A549 (cell line): ENCODE measurements at regions not wholly inside any gene's neighbourhood (a gene's known extent, or its start where the extent isn't known, plus 50 kb on each side); places are given as distances from the start of the nearest gene placed in this dataset.

Experiments
- ATAC-seq, 2 experiments: fragments of 200-7000 bp in 1 of 2; fragments of >200 bp in 1 of 2; cut with Nextera tagmentation in 1 of 2; cut with Tn5 transposase in 1 of 2; 3 replicates each; pipeline versions ENCODE4 v1.8.0 to v1.9.1; 2018 to 2020; ENCODE audit warnings: mild to moderate bottlenecking in 1 of 2, moderate library complexity in 1 of 2
- CTCF ChIA-PET: fragments of 300-600 bp; sonication (Branson Sonifier 250); formaldehyde crosslinking; extraction: SDS; loops from one replicate; lab custom pipeline; 2021; ENCODE audit warnings: antibody characterized with exemption, inconsistent platforms; lab: Yijun Ruan, JAX
- POLR2A ChIA-PET: fragments of 350-600 bp; formaldehyde crosslinking; extraction: SDS; loops from one replicate; lab custom pipeline; 2021; ENCODE audit warnings: antibody characterized with exemption, inconsistent platforms; lab: Yijun Ruan, JAX
- DNase-seq, 2 experiments: peaks; one replicate each; pipeline versions ENCODE4 v3.0.0 to v3.0.0-alpha.2; 2011 to 2016; ENCODE audit warnings: low read depth in 1 of 2, low spot score in 1 of 2
- FAIRE-seq: peaks from 2 replicates; lab custom pipeline; 2011; peaks lifted over from hg19 to GRCh38; lab: Jason Lieb, UNC
- H3K27ac ChIP-seq, 2 experiments: fragments of >200 bp; sonication (Bioruptor Twin); formaldehyde crosslinking; 3 replicates each; pipeline ENCODE4 v1.5.1; 2016 to 2017
- H3K4me1 ChIP-seq: fragments of >200 bp; sonication (Bioruptor Twin); formaldehyde crosslinking; 3 replicates; pipeline ENCODE4 v1.6.1; 2016
- H3K4me2 ChIP-seq: fragments of >200 bp; sonication (Bioruptor Twin); formaldehyde crosslinking; 3 replicates; pipeline ENCODE4 v1.6.1; 2016
- H3K4me3 ChIP-seq: fragments of >200 bp; sonication (Bioruptor Twin); formaldehyde crosslinking; 3 replicates; pipeline ENCODE4 v1.5.1; 2016
- H3K9me3 ChIP-seq: fragments of >200 bp; sonication (Bioruptor Twin); formaldehyde crosslinking; 3 replicates; pipeline ENCODE4 v1.6.1; 2016
- BCL3 ChIP-seq: fragments of >200 bp; sonication (Bioruptor Twin); formaldehyde crosslinking; IDR thresholded peaks from 3 replicates; pipeline ENCODE4 v1.6.1; 2016
- CBX2 ChIP-seq: fragments of 200-600 bp; sonication (generic); IDR thresholded peaks from 2 replicates; pipeline ENCODE4 v1.6.1; 2016; ENCODE audit warnings: low read depth, mild to moderate bottlenecking, borderline replicate concordance
- CBX8 ChIP-seq: fragments of 200-600 bp; sonication (generic); IDR thresholded peaks from 2 replicates; pipeline ENCODE4 v1.6.1; 2016
- CEBPB ChIP-seq, 2 experiments: fragments of >200 bp in 1 of 2; sonication (Bioruptor Twin) in 1 of 2; formaldehyde crosslinking in 1 of 2; IDR thresholded peaks; 2 replicates each; pipeline ENCODE4 v1.6.1; 2012 to 2016
- CHD4 ChIP-seq: fragments of 200-600 bp; sonication (generic); IDR thresholded peaks from 2 replicates; pipeline ENCODE4 v1.6.1; 2016; ENCODE audit warnings: antibody characterized with exemption, mild to moderate bottlenecking, borderline replicate concordance
- E2F6 ChIP-seq: IDR thresholded peaks from 2 replicates; pipeline ENCODE4 v1.6.1; 2012; ENCODE audit warnings: low read depth, borderline replicate concordance
- EHF ChIP-seq: fragments of 250-450 bp; sonication (Bioruptor Pico); IDR thresholded peaks from 2 replicates; pipeline ENCODE4 v1.5.0; 2020; ENCODE audit warnings: mild to moderate bottlenecking
- FOSB ChIP-seq: fragments of 250-450 bp; sonication (Bioruptor Pico); IDR thresholded peaks from 2 replicates; pipeline ENCODE4 v1.5.0; 2020; ENCODE audit warnings: mild to moderate bottlenecking, moderate library complexity
- FOXS1 ChIP-seq: fragments of 250-450 bp; sonication (Bioruptor Pico); IDR thresholded peaks from 2 replicates; pipeline ENCODE4 v1.5.0; 2020; ENCODE audit warnings: mild to moderate bottlenecking, moderate library complexity
- GATA3 ChIP-seq: IDR thresholded peaks from 2 replicates; pipeline ENCODE4 v1.6.1; 2012; ENCODE audit warnings: borderline replicate concordance
- HOXB5 ChIP-seq: fragments of 250-450 bp; sonication (Bioruptor Pico); IDR thresholded peaks from 2 replicates; pipeline ENCODE4 v1.5.0; 2020; ENCODE audit warnings: mild to moderate bottlenecking, moderate library complexity
- NFE2L2 ChIP-seq: fragments of 150-350 bp; conservative IDR thresholded peaks from 2 replicates; pipeline ENCODE4 v1.6.1; 2014; ENCODE audit warnings: low read length
- PBX3 ChIP-seq: IDR thresholded peaks from 2 replicates; pipeline ENCODE4 v1.6.1; 2012
- PHF8 ChIP-seq: fragments of 200-600 bp; sonication (generic); IDR thresholded peaks from 2 replicates; pipeline ENCODE4 v1.6.1; 2016; ENCODE audit warnings: low read depth, mild to moderate bottlenecking, antibody characterized with exemption, moderate library complexity, borderline replicate concordance
- RAD21 ChIP-seq, 2 experiments: fragments of >200 bp in 1 of 2; sonication (Bioruptor Twin) in 1 of 2; formaldehyde crosslinking in 1 of 2; IDR thresholded peaks in 1 of 2; conservative IDR thresholded peaks in 1 of 2; 2 replicates in 1 of 2; 3 replicates in 1 of 2; pipeline ENCODE4 v1.6.1; 2012 to 2018; ENCODE audit warnings: inconsistent platforms in 1 of 2
- SMC3 ChIP-seq: fragments of >200 bp; sonication (Bioruptor Twin); formaldehyde crosslinking; IDR thresholded peaks from 3 replicates; pipeline ENCODE4 v1.6.1; 2018; ENCODE audit warnings: inconsistent platforms
- TP53 ChIP-seq: fragments of 250-450 bp; sonication (Bioruptor Pico); IDR thresholded peaks from 2 replicates; pipeline ENCODE4 v1.5.0; 2021; ENCODE audit warnings: mild to moderate bottlenecking, moderate library complexity
- USF2 ChIP-seq: fragments of 450-650 bp; IDR thresholded peaks from 2 replicates; pipeline ENCODE4 v1.6.1; 2014; ENCODE audit warnings: antibody characterized with exemption
- WGBS: methylation state at CpG from one replicate; pipeline ENCODE4 v1.1.6; 2017; ENCODE audit errors: missing lambda C conversion rate; 5-methylcytosine and 5-hydroxymethylcytosine counted together

GRCh38 chr3:16808393-16809107, 76.2 kb upstream of the PLCL2 start:
- DNase-seq, result no peak
- CTCF ChIA-PET, result interaction anchor here (1.4 kb wide), 1 partner anchor 20 kb away, joined by 6 read pairs; no protein-coding TSS in a partner anchor

GRCh38 chr3:16809482-16809881, 75.3 kb upstream of the PLCL2 start:
- H3K9me3 ChIP-seq, result no peaks in the 10 kb centered on the region
- TF ChIP-seq TP53 (no peak), FOXS1 (CRISPR knock-in tag) (no peak), HOXB5 (CRISPR knock-in tag) (no peak), CBX2 (no peak), RAD21 (conservative IDR thresholded peaks at IDR 0.05 in 1 of 2, IDR thresholded peaks at IDR 0.05 in 1 of 2) (no peak), FOSB (CRISPR knock-in tag) (no peak), BCL3 (no peak), GATA3 (no peak), USF2 (no peak), CHD4 (no peak), EHF (CRISPR knock-in tag) (no peak), PHF8 (no peak), CBX8 (no peak), NFE2L2 (no peak), E2F6 (no peak)
- TF ChIP-seq, all 56 proteins: peak for 0
- H3K4me3 ChIP-seq, result no peak overlapping the region
- DNase-seq (no peak), ATAC-seq (no peak), FAIRE-seq (no peak)
- CTCF ChIA-PET, result no interaction called here
- POLR2A ChIA-PET, result no interaction called here
- no peak overlapping the region for H3K4me2 ChIP-seq
- WGBS, result 32% methylated on average over 4 of the region's 4 CpGs
- no peaks in the 10 kb centered on the region for H3K4me1 ChIP-seq
- no peak overlapping the region for H3K27ac ChIP-seq

More at GRCh38 chr3:16808393-16809107, 76.2 kb upstream of the PLCL2 start:
- no peak overlapping the region for H3K4me3 ChIP-seq
- H3K4me2 ChIP-seq, result no peak overlapping the region
- no peaks in the 10 kb centered on the region for H3K9me3 ChIP-seq
- 40% methylated on average over 3 of the region's 3 CpGs for WGBS
- no peaks in the 10 kb centered on the region for H3K4me1 ChIP-seq
- POLR2A ChIA-PET, result no interaction called here
- no peak for ATAC-seq
- no peak for TF ChIP-seq SMC3
- TF ChIP-seq CEBPB (IDR thresholded peaks at IDR 0.05), result no peak
- no peak for TF ChIP-seq PBX3
- no peak for TF ChIP-seq USF2
- no peak overlapping the region for H3K27ac ChIP-seq
- no peak for FAIRE-seq

- DNase-seq, result no peak
- Histone ChIP-seq H3K9me3 (no peaks in the 10 kb centered on the region), H3K4me2 (no peak overlapping the region), H3K4me3 (no peak overlapping the region), H3K4me1 (no peaks in the 10 kb centered on the region), H3K27ac (no peak overlapping the region)
- ChIA-PET CTCF (interaction anchor here (1.0 kb wide), 1 partner anchor 398 kb away, joined by 4 read pairs; no protein-coding TSS in a partner anchor), POLR2A (no interaction called here)
- FAIRE-seq, result no peak
- 75% methylated on average over 2 of the region's 2 CpGs for WGBS
- TF ChIP-seq CEBPB (IDR thresholded peaks at IDR 0.05), result peak in 1 of 2 experiments; percentile 46; a peak in 2 of 4 replicates
- TF ChIP-seq PBX3, result no peak
- ATAC-seq, result no peak
Measured at GRCh38 chr3:16809993-16810392, 74.8 kb upstream of the PLCL2 start.
